GM21423 (cell line): ENCODE measurements at regions not wholly inside any gene's neighbourhood (a gene's known extent, or its start where the extent isn't known, plus 50 kb on each side); places are given as distances from the start of the nearest gene placed in this dataset.

Experiments
- ATAC-seq: cut with Tn5 transposase; IDR thresholded peaks from one replicate; pipeline ENCODE4 v1.9.1; 2021; ENCODE audit warnings: mild to moderate bottlenecking, moderate library complexity; ENCODE audit not compliant: unreplicated experiment

DNA sequence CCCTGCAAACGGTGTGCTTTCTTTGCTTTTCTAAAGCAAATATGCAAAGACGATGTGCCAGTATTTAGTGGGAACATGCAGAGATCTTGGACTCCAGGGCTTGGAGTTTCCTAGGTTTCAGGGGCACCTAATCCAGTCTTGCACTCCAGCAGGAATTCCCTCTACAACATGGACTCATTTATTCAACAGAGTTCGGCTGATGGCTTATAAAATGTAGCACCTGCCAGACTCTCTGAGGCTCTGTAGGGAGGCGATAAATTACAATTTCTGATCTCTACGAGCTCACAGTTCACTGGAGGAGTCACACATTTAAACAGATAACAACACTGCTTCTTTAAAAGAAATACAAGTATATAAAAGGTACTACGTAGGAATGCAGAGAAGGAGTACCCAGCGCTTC is 143.7 kb downstream of the FGF9 start:
- no peak for ATAC-seq

DNA sequence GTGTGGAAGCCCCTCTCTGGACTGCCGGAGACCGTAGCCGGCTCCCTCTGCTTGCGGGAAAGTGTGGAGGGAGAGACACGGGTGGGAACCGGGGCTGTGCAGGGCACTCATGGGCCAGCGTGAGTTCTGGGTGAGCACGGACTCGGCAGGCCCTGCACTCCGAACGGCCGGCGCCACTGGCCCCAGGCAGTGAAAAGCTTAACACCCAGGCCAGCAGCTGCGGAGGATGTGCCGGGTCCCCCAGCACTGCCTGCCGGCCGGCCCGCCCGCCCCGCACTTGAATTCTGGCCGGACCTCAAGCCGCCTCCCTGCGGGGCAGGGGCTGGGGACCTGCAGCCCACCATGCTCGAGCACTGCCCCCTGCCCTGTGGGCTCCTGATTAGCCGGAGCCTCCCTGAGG is 147.0 kb downstream of the FGF9 start:
- no peak for ATAC-seq

DNA sequence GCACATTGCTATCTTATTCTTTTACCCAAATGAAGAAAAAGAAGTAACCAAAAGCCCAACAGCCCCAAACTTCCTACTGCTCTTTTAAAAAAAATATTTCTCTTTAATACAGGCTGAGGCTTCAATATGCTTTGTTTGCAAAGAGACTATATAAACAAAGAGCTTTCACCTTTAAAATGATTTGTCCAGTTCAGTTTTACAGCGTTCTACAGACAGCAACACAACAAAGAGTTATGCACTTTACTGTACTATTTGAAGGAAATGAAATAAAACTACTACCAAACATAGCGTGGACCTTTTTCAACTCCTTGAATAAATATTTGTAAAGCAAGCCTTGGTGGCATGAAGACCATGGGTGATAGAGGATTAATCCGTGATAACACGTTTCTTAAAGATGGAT is 151.2 kb downstream of the FGF9 start:
- ATAC-seq = no peak

DNA sequence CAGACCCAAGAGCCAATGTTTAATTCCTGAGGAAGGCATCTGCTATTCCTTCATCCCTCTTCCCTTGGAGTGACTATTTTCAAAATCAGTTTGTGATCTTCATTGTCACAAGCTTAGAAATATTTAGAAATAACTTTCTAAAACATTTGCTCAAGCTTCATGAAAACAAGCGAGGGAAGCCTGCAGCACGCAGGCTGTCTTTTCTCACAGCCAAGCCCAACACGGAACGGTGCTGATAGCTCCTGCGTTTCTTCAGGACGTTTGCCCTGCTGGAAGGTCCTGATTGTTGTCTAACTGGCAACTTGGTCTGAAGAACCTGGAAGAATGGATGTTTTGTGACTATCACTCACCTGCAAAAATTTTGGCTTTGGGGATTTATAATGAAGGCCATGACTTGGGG is 152.5 kb downstream of the FGF9 start:
- no peak for ATAC-seq

DNA sequence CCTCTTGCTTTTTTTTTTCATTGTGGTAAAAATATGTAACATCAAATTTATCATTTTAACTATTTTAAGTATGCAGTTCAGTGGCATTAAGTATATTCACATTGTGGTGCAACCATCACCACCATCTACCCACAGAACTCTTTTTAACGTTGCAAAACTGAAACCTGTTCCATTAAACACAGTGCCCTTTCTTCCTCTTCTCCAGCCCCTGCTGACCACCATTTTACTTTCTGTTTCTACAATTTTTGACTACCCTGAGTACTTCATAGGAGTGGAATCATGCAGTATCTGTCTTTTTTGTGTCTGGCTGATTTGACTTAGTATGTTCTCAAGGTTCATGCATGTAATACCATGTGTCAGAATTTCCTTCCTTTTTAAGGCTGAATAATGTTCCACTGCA is 153.1 kb downstream of the FGF9 start:
- no peak for ATAC-seq

DNA sequence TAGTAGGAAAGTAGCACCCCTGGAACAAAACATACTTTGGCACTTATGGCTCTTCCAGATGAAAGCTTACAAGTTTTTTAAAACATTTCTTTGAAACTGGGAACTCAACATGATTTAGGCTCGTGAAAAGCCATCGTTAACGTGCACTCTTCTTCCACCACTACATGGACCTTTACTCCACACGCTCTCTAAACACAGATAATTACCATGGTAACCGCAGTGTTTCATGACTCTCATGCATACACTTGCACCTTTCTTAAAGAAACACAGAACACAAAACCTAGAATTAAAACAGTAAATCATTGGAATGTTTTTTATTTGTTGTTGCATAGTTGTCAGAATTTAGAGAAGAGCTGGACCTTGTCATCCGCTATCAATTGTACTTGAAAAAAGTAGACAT is 154.3 kb downstream of the FGF9 start:
- no peak for ATAC-seq

DNA sequence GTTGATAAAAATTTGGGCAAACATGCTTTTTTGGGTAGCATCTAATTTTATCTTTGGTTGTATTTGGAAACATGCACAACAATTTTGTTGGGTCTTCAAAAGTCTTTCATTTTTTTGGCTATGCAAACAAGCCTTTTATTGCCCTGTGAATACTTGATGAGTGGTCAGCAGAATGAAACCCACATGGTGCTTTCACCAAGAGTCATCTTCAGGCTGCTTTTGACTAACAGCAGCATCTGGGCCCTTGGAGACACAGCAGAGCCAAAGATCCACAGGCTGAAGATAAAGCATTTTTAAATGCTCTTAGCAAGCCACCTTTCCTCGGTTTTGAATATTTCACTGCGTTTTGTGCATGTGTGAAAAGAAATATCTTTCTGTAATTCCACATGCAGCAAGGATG is 154.9 kb downstream of the FGF9 start:
- ATAC-seq = no peak

DNA sequence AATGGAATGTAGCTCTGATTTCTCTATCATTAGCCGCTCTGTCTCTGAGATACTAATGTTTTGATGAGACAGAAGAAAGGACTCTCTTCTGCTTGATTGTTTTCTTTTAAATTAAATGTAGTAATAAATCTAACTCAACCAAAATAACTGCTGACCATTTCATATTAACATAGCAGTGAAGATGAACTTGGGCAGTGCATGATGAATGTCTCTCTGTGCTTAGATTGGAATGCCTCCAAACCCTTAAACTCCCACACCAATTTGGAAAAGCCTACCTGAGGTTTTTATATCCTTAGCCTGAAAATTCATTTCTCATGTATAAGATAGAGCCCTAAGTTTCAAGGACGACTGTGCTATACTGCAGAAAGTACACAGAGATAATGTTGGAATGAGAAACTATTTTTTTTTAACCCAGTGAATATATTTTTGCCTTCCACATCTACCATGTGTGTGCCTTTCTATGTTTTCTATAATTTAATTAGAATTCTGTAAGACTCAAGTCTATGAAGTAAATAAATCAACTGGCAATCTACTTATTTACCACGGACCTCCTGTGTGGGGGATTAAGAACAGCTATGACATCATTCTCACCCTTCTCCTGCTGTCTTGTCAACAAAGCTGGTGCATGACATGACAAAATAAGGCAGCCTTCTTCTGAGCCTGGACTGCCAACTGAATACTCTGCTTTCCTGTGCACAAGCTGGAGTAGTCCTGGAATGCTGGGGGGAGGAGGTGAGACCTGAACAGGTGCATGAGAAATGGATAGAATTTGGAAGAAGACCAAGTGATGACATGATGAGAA is 155.5 kb downstream of the FGF9 start:
- no peak for ATAC-seq

DNA sequence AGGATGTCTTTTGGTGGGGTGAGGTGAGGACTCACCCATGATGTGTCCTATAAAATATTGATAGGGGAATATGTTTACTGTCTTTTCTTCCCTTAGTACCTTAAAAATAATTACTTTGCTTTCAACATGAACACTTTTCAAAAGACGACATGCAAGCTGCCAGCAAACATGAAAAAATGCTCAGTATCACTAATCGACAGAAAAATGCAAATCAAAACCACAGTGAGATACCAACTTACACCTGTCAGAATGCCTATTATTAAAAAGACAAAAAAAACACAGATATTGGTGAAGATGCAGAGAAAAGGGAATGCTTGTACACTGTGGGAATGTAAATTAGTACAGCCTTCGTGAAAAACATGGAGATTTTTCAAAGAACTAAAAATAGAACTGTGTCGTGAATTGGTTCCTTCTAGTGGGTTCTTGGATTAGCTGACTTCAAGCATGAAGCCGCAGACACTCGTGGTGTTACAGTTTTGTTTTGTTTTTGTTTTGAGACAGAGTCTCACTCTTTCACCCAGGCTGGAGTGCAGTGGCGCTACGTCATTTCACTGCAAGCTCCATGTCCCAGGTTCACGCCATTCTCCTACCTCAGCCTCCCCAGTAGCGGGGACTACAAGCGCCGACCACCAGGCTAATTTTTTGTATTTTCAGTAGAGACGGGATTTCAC is 160.9 kb downstream of the FGF9 start:
- no peak for ATAC-seq

DNA sequence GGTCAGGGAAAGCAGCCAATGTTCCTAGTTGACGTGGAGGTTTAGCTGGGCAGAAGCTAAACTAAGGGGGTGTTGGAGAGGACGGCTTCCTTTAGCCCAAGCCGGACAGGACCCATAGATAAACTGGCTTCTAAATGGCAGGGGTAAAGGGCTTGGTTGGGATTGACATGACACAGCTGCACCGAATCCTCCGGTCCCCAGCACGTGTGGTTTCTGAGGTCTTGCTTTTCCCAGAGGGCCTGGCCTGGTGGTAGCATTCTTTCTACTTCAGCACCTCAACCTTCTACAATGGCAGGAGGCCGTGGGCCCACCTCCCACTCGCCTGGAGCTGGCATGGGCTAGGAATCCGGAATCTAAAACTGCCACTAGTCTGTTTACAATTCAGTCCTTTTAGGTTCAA is 163.0 kb downstream of the FGF9 start:
- ATAC-seq = no peak

DNA sequence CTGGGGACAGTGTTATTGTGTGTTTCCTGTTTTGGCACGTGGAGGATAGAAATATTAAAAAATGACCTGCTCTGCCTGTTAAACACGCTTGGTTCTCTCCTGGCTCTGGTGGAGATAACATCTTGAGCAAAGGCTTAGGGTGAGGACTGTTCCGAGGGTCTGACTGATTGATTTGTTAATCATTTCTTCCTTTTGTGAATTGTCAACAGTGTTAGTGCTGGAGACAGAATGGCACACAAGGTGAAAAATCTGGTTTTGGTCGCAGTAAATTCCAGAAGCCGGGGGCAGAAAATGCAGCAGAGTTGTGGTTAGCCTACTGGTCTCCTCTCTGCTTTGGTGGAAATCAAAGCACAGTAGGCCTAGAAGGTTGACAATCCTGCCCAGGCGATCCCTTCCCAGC is 163.6 kb downstream of the FGF9 start:
- ATAC-seq = no peak

DNA sequence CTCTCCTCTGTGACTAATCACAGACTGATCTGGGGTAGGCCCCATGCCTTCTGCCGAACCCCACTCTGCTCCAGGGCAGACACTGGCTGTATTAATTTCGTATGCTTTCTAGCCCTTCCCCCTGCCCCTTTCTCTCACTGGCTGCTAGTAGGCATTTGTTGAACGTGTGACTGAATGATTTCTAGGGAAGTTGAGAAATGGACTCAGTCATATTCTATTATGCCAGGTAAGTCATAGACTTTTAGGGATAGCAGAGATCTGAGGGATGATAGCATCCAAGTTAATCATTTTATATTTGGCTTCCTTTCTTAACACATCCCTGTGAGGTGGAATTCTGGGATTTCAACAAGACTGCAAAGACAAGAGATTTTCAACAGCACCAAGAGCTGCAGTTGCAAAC is 166.4 kb downstream of the FGF9 start:
- ATAC-seq = no peak

DNA sequence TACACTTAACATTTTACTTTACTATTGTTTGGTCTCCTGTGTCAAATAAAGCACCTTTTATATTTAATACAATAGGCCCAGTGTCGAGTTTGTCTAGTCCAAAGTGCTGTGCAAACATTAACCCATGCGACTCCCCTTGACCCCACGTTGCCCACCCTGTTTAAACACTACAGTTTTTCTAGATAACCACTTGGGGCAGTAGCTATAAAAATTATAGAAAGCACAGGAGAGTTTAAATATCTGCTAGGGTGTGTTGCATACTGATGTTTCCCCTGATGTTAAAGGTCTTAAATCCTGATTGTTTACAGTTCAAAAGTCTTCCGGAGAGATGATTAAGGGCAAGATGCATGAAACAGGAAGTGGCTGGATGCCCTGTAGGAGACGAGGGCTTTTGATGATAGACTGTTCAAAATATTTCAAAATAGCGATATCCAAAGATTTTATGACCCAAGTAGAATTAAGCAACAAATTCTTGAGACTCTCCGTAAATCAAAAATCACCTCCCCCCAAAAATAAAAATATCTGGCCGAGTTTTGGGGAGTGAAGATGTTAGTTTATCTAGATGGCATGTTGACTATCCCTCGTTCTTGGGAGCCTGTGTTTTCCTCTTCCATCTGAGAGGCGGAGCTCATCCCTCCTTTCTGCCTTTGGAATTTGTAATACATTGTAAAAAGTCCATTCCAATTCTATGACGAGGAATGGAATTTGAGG is 167.1 kb downstream of the FGF9 start:
- no peak for ATAC-seq

DNA sequence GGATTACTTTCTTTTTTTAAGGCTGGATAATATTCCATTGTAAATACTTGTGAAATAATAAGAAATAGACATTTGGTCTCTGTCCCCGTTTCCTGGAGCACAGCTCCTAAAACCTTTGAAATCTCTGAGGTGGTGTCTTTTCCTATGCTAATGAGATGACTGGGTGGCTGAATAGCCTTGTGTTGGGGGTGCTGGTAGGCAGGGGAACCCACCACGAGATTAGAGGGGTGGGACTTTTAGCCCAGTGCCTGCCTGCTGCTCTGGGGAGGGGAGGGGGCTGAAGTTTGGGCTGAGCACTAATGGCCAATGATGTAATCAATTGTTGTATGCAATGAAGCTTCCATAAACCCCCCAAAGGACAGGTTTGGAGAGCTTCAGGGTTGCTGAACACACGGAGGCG is 175.7 kb downstream of the FGF9 start:
- ATAC-seq = no peak

DNA sequence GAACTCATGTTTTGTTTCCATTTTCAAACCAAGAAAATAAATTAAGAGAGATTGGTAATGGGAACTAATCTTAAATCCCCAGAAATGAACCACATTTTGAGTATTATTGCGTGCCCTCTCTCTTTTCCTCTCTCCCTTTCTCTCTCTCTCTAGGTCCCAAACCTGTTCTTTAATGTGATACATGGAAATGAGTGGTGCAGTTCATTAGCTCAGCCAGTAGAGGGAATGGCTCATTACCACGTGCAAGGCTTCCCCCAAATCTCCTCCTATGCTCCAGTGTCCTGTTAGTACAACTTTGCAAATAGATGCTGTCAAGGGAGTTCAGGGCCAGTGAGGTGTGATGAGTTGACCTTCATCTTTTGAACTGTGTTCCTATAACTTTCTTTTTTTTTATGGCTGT is 178.4 kb downstream of the FGF9 start:
- peak; percentile 96 for ATAC-seq

DNA sequence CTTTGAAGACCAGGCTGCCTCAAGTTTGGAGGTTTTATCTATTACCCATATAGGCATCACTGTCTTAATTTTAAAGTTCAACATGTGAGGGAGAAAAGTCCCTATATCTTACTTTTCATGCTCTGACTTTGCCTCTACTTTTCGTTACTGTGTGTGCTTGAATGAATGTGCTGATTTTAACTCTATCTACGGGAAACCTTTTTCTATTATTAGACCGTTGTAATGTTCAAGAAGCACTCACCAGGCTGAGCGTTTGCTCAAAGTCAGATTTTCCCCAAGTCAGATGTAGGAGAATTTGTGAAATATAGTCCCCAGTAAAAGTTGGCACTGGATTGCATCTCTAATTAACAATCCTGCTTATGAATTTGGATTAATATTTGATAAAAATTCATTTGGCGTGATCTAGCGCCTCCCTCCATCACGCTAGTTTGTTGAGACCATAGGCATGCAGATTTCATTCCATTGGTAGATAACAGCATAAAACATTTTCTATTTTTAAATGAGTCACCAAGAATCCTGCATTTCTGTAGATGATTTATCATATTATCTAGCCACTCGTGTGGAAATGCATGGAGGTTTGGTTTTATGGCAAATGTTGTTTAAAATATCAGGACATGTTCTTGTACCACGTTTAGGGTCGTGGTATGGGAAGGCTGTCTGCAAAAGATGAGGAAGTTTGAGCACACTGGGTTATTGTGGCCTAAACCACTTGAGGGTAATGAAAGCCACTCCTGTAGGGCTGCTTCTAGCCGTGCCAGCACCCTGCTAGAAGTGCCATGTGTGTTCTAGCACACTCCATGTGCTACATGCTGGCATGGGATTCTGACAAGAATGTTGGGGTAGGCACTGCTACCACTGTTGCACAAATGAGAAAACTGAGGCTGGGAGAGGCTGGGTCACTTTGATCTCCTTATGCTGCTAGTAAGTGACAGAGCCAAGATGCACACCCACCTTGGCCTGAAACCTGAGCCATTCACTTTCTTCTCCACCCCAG is 179.4 kb downstream of the FGF9 start:
- no peak for ATAC-seq

DNA sequence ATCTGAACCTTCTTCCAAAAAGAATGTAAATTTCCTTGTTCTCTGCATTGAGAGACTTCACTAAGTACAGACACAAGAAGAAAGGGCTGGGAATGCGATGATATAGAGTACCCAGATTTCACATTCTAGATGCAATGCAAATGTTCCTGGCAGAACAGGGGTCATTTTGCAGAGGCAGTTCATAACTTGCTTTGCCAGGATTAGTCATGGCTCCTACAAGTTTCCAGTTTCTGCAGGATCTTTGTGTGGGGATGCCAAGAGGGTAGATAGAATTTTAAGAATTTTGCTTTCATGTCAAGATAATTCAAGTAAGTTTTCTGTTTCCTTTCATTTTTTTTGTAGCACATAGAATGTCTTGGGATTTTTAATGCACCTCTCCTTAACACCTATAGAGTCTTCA is 181.2 kb downstream of the FGF9 start:
- ATAC-seq = no peak

DNA sequence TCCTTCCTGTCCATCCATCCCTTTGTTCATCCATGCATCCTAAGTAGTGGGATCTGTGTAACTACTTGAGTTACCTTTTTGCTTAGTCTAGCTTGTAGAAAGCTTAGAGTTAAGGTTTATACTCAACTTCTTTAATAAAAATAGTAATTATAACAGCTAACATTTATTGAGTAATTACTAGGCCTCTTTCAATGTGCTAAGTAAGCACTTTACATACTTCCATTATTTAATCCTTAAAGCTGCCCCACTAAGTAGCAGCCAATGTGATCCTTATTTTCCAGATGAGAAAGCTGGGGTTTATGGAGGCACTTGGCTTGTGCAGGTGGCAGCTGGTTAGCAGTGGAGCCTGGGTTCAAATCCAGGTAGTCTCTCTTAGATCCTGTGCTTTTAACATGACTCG is 182.9 kb downstream of the FGF9 start:
- ATAC-seq = no peak

DNA sequence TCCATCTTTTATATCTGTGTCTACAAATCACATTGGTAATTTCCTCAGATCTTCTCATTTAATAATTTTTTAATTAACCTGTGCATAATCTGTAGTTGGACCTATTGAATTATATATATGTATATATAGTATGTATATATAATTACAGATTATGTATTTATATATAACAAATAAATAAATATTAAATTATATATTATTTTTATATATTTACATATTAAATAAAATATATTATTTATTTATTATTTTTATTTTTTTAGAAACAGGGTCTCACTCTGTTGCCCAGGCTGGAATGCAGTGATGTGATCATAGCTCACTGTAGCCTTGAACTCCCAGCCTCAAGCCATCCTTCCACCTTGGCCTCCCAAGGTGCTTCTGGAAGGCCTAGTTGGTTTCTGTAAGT is 197.9 kb downstream of the FGF9 start:
- ATAC-seq = no peak

DNA sequence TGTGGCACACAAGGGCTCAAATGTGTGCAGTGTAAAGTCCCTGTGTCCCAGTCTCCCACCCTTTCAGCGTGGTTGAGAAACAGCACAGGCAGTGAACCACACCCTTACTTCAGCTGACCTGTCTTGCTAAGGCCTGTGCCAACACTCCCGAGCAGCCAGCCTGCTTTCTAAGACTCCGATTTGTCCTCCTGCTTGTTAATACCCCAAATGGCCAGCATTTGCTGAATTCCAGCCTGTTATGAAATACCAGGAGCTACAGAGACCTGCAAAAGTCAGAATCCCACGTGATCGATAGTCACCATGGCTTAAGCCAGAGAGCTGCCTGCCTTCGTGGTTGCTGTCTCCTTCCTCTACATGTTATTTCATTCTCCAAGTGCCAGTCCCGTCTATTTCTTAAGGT is 200.5 kb downstream of the FGF9 start:
- ATAC-seq = no peak

DNA sequence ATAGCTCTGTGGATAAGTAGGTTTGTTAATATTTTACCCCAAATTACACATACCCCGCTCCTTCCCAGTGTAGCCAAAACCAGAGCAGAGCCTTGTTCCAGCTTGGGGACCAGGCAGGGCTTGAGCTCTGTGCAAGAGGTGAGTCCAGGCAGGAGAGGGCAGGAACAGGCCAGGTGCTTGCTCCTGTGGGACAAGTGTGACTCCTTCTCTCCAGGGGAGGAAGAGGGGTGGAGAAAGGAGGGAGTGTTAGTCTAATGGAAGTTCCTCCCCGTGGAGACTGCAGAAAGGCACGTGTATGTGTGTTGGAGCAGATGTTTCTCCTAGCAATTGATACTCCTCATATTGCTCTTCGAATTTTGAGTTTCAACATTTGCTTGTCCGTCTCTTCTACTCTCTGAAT is 201.0 kb downstream of the FGF9 start:
- ATAC-seq = no peak
